Upper lobe of left lung (tissue), 6 donors: ENCODE measurements at regions not wholly inside any gene's neighbourhood (a gene's known extent, or its start where the extent isn't known, plus 50 kb on each side); places are given as distances from the start of the nearest gene placed in this dataset.

Source experiments
- ATAC-seq, 2 donors: fragments of 200-7000 bp; cut with Tn5 transposase; one replicate each; pipeline ENCODE4 v1.9.1; 2022; ENCODE audit warnings: mild to moderate bottlenecking in 2 of 2, moderate library complexity in 2 of 2; ENCODE audit not compliant: low FRiP score in 2 of 2
- DNase-seq, 2 donors: peaks; one replicate each; pipeline ENCODE4 v3.0.0-alpha.2; 2019 to 2020
- H3K27ac ChIP-seq, 4 donors: fragments of 200-600 bp; sonication (generic); one replicate each; pipeline ENCODE4 v1.5.1; 2016 to 2019
- H3K27me3 ChIP-seq, 4 donors: fragments of 200-600 bp; sonication (generic); one replicate each; pipeline ENCODE4 v1.5.1; 2017 to 2019
- H3K36me3 ChIP-seq, 4 donors: fragments of 200-600 bp; sonication (generic); one replicate each; pipeline ENCODE4 v1.5.1; 2016 to 2019
- H3K4me1 ChIP-seq, 4 donors: fragments of 200-600 bp; sonication (generic); one replicate each; pipeline ENCODE4 v1.5.1; 2018 to 2019
- H3K4me3 ChIP-seq, 4 donors: fragments of 200-600 bp; sonication (generic); one replicate each; pipeline ENCODE4 v1.5.1; 2017 to 2019; ENCODE audit warnings: mild to moderate bottlenecking in 2 of 4, moderate library complexity in 1 of 4
- H3K9me3 ChIP-seq, 4 donors: fragments of 200-600 bp; sonication (generic); one replicate each; pipeline ENCODE4 v1.5.1; 2018 to 2019
- CTCF ChIP-seq, 6 experiments: fragments of 450-650 bp in 4 of 6; fragments of 200-600 bp in 2 of 6; sonication (generic) in 2 of 6; IDR thresholded peaks; one replicate each; pipeline ENCODE4 v1.5.1; 2016 to 2019; ENCODE audit warnings: antibody characterized with exemption in 6 of 6
- EP300 ChIP-seq, 4 donors: sonication (generic); formaldehyde crosslinking; IDR thresholded peaks; one replicate each; pipeline ENCODE4 v1.5.1; 2017; ENCODE audit warnings: antibody characterized with exemption in 4 of 4, control low read depth in 2 of 4
- POLR2A ChIP-seq, 4 donors: fragments of 450-650 bp; IDR thresholded peaks; one replicate each; pipeline ENCODE4 v1.5.1; 2016 to 2017; ENCODE audit warnings: antibody characterized with exemption in 4 of 4, mild to moderate bottlenecking in 2 of 4
- POLR2AphosphoS5 ChIP-seq, 2 donors: sonication (generic); formaldehyde crosslinking; IDR thresholded peaks; one replicate each; pipeline ENCODE4 v1.5.1; 2017; ENCODE audit warnings: antibody characterized with exemption in 2 of 2
- WGBS, 2 donors: methylation state at CpG; one replicate each; pipeline ENCODE4 v1.1.5; 2017 to 2018; 5-methylcytosine and 5-hydroxymethylcytosine counted together
- donor health status: DM: no; HTN: no; CAD: no; lungs with moderate emphysema.
- donor health status: DM: no; HTN: yes; CAD: no; lungs with severe emphysema.

- DNase-seq: no peak
- Histone ChIP-seq H3K36me3 (no peaks in the 10 kb centered on the region), H3K4me3 (no peak overlapping the region), H3K9me3 (no peaks in the 10 kb centered on the region), H3K27ac (no peak overlapping the region), H3K27me3 (no peaks in the 10 kb centered on the region), H3K4me1 (no peaks in the 10 kb centered on the region)
- 81 to 83% methylated on average over 4 of the region's 4 CpGs for WGBS, 2 donors
- no peak for TF ChIP-seq EP300 (IDR thresholded peaks at IDR 0.05)
- TF ChIP-seq CTCF (IDR thresholded peaks at IDR 0.05): no peak
- no peak for TF ChIP-seq POLR2AphosphoS5 (IDR thresholded peaks at IDR 0.05)
- TF ChIP-seq POLR2A (IDR thresholded peaks at IDR 0.05): no peak
- ATAC-seq: no peak
These were observed 283.1 kb upstream of the ADAMTSL1 start for GRCh38 chr9:18190671-18191374.

- no peaks in the 10 kb centered on the region for H3K27me3 ChIP-seq
- ATAC-seq (no peak), DNase-seq (no peak)
- 66 to 74% methylated on average over 3 of the region's 3 CpGs for WGBS, 2 donors
- no peaks in the 10 kb centered on the region for H3K36me3 ChIP-seq
- H3K9me3 ChIP-seq: no peaks in the 10 kb centered on the region
- H3K4me1 ChIP-seq: no peaks in the 10 kb centered on the region
- no peak overlapping the region for H3K4me3 ChIP-seq
- no peak for TF ChIP-seq EP300 (IDR thresholded peaks at IDR 0.05)
- TF ChIP-seq CTCF (IDR thresholded peaks at IDR 0.05): no peak
- no peak for TF ChIP-seq POLR2AphosphoS5 (IDR thresholded peaks at IDR 0.05)
- TF ChIP-seq POLR2A (IDR thresholded peaks at IDR 0.05): no peak
- H3K27ac ChIP-seq: no peak overlapping the region
These were observed 279.6 kb upstream of the ADAMTSL1 start for GRCh38 chr9:18194316-18194715.

- H3K36me3 ChIP-seq: no peaks in the 10 kb centered on the region
- WGBS, 2 donors: 79 to 85% methylated on average over 3 of the region's 3 CpGs
- H3K4me1 ChIP-seq: no peaks in the 10 kb centered on the region
- TF ChIP-seq POLR2A (IDR thresholded peaks at IDR 0.05): no peak
- TF ChIP-seq EP300 (IDR thresholded peaks at IDR 0.05): no peak
- no peak for TF ChIP-seq POLR2AphosphoS5 (IDR thresholded peaks at IDR 0.05)
- no peak for TF ChIP-seq CTCF (IDR thresholded peaks at IDR 0.05)
- H3K27me3 ChIP-seq: no peaks in the 10 kb centered on the region
- H3K4me3 ChIP-seq: no peak overlapping the region
- DNase-seq (no peak), ATAC-seq (no peak)
- no peaks in the 10 kb centered on the region for H3K9me3 ChIP-seq
- no peak overlapping the region for H3K27ac ChIP-seq
These were observed 278.7 kb upstream of the ADAMTSL1 start for GRCh38 chr9:18195223-18195622.

GRCh38 chr9:18202924-18203323 is 271.0 kb upstream of the ADAMTSL1 start:
- H3K4me1 ChIP-seq: peaks cover 0 to 3% (median 1%) of the 10 kb centered on the region in 4 donors
- no peaks in the 10 kb centered on the region for H3K36me3 ChIP-seq
- no peak overlapping the region for H3K4me3 ChIP-seq
- TF ChIP-seq POLR2AphosphoS5 (IDR thresholded peaks at IDR 0.05) (no peak), EP300 (IDR thresholded peaks at IDR 0.05) (no peak), POLR2A (IDR thresholded peaks at IDR 0.05) (no peak), CTCF (IDR thresholded peaks at IDR 0.05) (no peak)
- ATAC-seq (no peak), DNase-seq (no peak)
- H3K27ac ChIP-seq: no peak overlapping the region
- no peaks in the 10 kb centered on the region for H3K9me3 ChIP-seq
- no peaks in the 10 kb centered on the region for H3K27me3 ChIP-seq
- WGBS, 2 donors: 84 to 88% methylated on average over 4 of the region's 4 CpGs

- no peak overlapping the region for H3K27ac ChIP-seq
- no peaks in the 10 kb centered on the region for H3K9me3 ChIP-seq
- H3K4me1 ChIP-seq: peaks cover 0 to 5% (median 2%) of the 10 kb centered on the region in 4 donors
- ATAC-seq (no peak), DNase-seq (no peak)
- no peaks in the 10 kb centered on the region for H3K36me3 ChIP-seq
- no peak overlapping the region for H3K4me3 ChIP-seq
- TF ChIP-seq POLR2AphosphoS5 (IDR thresholded peaks at IDR 0.05) (no peak), POLR2A (IDR thresholded peaks at IDR 0.05) (no peak), CTCF (IDR thresholded peaks at IDR 0.05) (no peak), EP300 (IDR thresholded peaks at IDR 0.05) (no peak)
- H3K27me3 ChIP-seq: no peaks in the 10 kb centered on the region
- 64 to 70% methylated on average over 3 of the region's 3 CpGs for WGBS, 2 donors
These were observed 266.2 kb upstream of the ADAMTSL1 start for GRCh38 chr9:18207735-18208134.
